ENCODE measurements at regions not wholly inside any gene's neighbourhood (a gene's known extent, or its start where the extent isn't known, plus 50 kb on each side); places are given as distances from the start of the nearest gene placed in this dataset.
"Not testable (repeated sequence)": the region's sequence is repeated elsewhere in the genome, so short reads cannot be mapped to it uniquely, and the experiment has no call there.

DNA sequence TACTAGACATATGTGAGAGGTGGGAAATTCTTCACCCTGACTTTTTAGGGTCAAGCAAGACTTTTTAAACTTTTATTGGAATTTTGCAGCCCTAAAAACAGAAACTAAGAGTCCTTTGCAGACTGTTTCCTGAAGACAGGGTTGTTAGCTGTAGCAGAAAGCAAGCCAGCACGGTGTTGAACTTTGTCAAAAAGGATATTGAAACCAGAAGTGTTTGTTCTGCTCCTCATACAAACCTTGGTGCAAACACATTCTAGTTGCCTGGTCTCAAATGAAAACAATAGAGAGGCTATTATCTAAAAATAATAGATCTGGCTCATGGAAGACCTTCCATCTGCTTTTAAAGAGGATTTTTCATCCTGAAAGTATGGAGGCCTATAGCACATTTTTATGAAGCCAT, 65.8 kb upstream of the IGFBP5 start:
- Mint-ChIP-seq H3K27me3 (peaks cover 16% of the 10 kb centered on the region), H3K4me1 (peaks cover 7% of the 10 kb centered on the region), H3K9me3 (no peaks in the 10 kb centered on the region), H3K27ac (no peak overlapping the region), H3K4me3 (no peak overlapping the region)
- DNase-seq (no peak), ATAC-seq (no peak)

DNA sequence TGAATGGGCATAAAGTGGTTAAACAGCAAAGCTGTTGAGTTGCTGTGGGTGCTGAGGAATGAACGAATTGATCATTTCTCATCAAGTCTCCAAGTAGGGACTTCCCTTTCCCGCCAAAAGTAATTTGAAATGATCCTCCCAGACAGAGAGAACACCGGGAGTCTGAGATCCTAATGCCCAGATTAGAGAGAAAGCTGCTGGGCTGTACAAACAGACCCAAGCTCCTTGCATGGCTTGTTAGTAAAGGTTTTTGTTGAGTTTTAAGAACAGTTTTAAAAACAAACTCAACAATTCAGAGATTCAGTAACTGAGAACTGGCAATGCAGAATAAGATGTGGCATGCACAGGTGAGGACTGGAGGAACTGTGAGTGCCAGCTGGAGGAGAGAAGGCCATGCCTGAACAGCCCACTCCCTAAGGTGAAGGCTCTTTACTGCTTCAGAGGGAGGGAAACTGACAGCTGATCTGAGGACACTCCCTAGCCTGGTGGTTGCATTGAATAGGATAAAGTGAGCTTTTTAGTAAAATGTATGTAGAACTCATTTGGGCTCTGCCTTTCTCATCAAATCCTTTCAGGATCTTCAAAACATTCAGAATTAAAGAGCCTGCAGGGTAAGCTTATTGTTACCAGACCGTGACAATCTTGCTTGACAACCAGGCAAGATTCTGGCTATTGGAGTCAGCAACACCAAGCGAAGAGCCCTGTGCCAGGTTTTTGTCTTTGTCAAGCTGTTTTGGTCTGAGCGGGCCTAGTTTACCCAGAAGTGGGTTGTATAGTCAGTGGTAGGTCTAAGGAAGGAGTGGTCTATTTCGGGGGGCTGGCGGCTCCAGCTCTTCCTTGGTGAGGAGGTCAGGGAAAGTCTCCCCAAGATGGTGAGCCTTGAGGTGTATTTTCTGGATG, 63.2 kb upstream of the IGFBP5 start:
- Mint-ChIP-seq H3K4me1 (no peaks in the 10 kb centered on the region), H3K27ac (peak overlapping the region; percentile 23 to 52), H3K4me3 (no peak overlapping the region), H3K9me3 (no peaks in the 10 kb centered on the region), H3K27me3 (peaks cover 15% of the 10 kb centered on the region)
- ATAC-seq, result no peak
- DNase-seq, result no peak

DNA sequence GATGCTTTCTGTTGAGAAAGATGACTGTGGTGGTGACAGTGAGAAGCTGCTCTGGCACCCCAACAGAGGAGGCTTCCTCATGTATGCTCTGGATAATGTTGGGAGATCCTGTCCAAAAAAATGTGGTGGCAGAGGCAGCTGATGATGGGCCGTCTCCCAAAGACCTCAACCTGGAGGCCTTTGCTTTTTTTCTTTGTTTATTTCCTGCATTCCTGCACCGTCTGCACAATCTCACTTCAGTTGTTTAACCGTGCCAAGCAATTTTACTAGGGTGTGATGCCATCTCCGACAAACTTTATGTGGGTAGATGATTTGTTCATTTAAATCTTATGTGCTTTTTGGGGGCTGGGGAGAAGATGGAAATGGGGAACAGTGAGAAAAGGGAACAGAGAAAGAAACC, 62.2 kb upstream of the IGFBP5 start:
- no peak overlapping the region for H3K27ac Mint-ChIP-seq
- DNase-seq (no peak), ATAC-seq (no peak)
- H3K4me1 Mint-ChIP-seq, result no peaks in the 10 kb centered on the region
- H3K9me3 Mint-ChIP-seq, result no peaks in the 10 kb centered on the region
- H3K4me3 Mint-ChIP-seq, result no peak overlapping the region
- peaks cover 15% of the 10 kb centered on the region for H3K27me3 Mint-ChIP-seq

DNA sequence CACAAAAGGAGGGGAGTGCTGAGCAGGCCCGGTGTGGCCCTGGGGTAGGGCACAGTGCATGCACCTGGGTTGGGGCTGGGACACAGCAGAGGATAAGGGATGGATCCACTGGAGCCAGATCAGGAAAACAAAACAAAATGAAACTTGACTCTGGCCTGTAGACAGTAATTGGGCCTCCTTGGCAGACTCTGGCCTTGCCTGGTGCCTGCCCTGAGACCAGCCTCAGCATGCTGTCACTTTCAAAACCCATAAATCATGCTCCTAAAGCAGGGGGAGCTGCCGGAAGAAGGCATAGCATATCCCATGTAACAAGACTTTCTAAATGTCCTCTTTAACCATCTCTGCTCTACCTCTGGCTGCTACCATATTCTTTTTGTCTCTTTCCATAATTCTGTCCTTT, 61.1 kb upstream of the IGFBP5 start:
- no peaks in the 10 kb centered on the region for H3K4me1 Mint-ChIP-seq
- no peak for DNase-seq
- no peaks in the 10 kb centered on the region for H3K9me3 Mint-ChIP-seq
- ATAC-seq, result no peak
- peaks cover 19% of the 10 kb centered on the region for H3K27me3 Mint-ChIP-seq
- no peak overlapping the region for H3K4me3 Mint-ChIP-seq
- no peak overlapping the region for H3K27ac Mint-ChIP-seq

DNA sequence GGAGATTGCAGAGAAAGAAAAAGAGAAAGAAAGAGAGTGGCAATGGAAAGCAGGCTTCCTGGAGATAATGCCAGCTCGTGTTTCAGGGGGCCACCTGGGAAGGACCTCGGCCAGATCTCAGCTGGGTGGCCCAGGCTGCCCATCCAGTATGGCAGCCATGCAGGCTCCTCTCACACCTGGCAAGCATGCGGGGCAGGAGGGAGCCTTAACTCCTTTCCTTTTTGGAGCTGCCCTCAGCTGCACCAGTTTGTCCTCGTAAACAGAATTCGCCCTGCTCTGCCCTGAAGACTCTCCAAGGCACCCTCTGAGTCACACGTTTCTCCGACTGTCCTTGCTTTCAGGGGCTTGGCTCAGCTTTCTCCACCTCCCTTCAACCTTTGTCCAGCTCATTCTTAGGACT, 59.5 kb upstream of the IGFBP5 start:
- Mint-ChIP-seq H3K4me1 (no peaks in the 10 kb centered on the region), H3K4me3 (no peak overlapping the region), H3K9me3 (no peaks in the 10 kb centered on the region), H3K27me3 (peaks cover 35% of the 10 kb centered on the region), H3K27ac (no peak overlapping the region)
- ATAC-seq (no peak), DNase-seq (no peak)

DNA sequence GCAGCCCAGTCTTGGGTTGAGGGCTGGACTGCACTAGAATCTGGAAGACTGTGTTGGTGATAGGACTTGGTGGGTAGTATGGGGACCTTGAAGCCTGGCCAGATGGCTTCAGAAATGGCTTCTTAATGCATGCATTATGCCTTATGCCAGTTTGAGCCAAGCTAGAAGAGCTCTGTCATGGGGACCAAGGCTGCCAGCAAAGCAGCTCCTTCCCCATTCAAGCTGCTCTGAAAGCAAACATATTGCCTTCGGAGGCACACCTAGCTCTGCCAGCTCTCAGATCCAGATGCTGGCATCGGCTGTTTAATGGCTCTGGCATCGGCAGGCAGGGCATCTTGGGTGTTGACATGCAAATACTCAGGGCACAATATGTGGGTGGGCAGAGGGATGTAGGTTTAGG, 59.0 kb upstream of the IGFBP5 start:
- ATAC-seq, result no peak
- Mint-ChIP-seq H3K27ac (no peak overlapping the region), H3K4me1 (no peaks in the 10 kb centered on the region), H3K27me3 (peaks cover 40% of the 10 kb centered on the region), H3K9me3 (peaks cover 0 to under 1% of the 10 kb centered on the region in 2 donors), H3K4me3 (no peak overlapping the region)
- no peak for DNase-seq

DNA sequence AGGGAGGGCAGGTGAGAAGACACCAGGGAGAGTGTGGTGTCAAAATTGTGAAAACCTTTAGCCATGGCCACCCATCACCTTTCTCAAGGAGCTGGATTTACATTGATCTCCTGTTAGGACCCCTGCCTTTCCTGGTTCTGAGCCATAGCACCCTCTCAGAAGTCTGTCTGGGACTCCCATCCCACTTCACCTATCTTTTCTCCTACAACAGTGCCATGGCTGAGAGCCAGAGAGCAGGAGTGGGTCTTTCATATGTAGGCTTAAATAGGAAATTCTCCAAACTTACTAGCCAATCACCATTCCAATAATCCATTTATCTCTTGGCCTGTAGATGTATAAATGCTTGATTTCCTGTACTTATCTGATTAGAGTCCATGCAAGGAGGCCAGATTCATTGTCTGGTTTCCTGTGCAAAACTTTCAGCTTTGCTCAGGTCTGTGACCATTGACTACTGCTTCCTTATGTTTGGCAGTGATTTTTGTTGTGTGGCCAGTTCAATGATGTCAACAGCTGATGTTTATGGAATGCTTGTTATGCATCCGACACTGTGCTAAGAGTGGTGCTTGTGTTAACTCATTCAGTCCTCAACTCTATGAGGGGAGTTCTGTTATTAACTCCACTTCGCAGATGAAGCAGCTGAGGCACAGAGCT, 57.6 kb upstream of the IGFBP5 start:
- Mint-ChIP-seq H3K4me3 (no peak overlapping the region), H3K27ac (no peak overlapping the region), H3K4me1 (no peaks in the 10 kb centered on the region), H3K27me3 (peaks cover 53% of the 10 kb centered on the region), H3K9me3 (peaks cover 0 to 10% of the 10 kb centered on the region in 2 donors)
- DNase-seq, result no peak
- ATAC-seq, result no peak

DNA sequence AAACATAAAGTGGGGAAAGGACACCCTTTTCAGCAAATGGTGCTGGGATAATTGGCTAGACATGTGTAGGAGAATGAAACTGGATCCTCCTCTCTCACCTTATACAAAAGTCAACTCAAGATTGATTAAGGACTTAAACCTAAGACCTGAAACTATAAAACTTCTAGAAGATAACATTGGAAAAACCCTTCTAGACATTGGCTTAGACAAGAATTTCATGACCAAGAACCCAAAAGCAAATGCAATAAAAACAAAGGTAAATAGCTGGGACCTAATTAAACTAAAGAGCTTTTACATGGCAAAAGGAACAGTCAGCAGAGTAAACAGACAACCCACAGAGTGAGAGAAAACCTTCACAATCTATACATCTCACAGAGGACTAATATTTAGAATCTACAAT, 55.4 kb upstream of the IGFBP5 start:
- H3K9me3 Mint-ChIP-seq, result peaks cover 0 to 10% of the 10 kb centered on the region in 2 donors
- DNase-seq, H3K4me1 Mint-ChIP-seq, H3K4me3 Mint-ChIP-seq, H3K27ac Mint-ChIP-seq, ATAC-seq: not testable (repeated sequence)
- peaks cover 73% of the 10 kb centered on the region for H3K27me3 Mint-ChIP-seq

DNA sequence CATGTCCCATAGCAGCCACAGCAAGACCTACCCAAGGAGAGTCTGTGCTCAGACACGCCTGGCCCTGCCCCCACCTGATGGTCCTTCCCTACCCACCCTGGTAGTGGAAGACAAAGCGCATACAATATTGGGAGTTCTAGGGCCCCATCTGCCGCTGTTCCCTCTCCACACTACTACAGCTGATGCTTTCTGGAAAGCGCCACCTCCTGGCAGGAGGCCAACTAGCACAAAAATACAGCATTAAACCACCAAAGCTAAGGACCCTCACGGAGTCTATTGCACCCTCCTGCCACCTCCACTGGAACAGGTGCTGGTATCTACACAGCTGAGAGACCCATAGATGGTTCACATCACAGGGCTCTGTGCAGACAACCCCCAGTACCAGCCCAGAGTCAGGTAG, 50.9 kb upstream of the IGFBP5 start:
- DNase-seq, H3K4me3 Mint-ChIP-seq, H3K27ac Mint-ChIP-seq, ATAC-seq, H3K4me1 Mint-ChIP-seq: not testable (repeated sequence)
- Mint-ChIP-seq H3K27me3 (peaks cover 53% of the 10 kb centered on the region), H3K9me3 (peaks cover 0 to 10% of the 10 kb centered on the region in 2 donors)

DNA sequence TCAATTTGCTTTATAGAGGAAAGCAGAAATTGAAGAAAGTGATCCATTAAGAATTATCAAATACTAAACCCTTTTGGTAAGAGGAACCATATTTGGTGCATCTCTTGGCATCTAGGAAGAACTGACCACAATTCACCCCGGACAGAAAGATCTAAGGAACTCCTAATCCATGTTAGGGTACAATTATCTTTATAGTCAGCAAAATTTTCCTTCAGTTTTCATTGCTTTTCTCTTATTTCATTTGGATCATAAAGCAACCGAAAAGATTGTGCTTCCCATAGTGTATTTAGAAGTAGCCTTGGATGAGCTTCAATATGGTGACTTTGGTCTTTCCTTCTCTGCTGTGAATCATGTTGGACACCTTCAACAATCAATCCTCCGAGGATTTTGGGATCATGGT, 50.1 kb upstream of the IGFBP5 start:
- no peak overlapping the region for H3K4me3 Mint-ChIP-seq
- DNase-seq, result no peak
- no peaks in the 10 kb centered on the region for H3K4me1 Mint-ChIP-seq
- no peak overlapping the region for H3K27ac Mint-ChIP-seq
- H3K27me3 Mint-ChIP-seq, result peaks cover 53% of the 10 kb centered on the region
- H3K9me3 Mint-ChIP-seq, result peaks cover 0 to 10% of the 10 kb centered on the region in 2 donors
- ATAC-seq, result no peak
